ENCODE measurements at regions not wholly inside any gene's neighbourhood (a gene's known extent, or its start where the extent isn't known, plus 50 kb on each side); places are given as distances from the start of the nearest gene placed in this dataset.

- TF ChIP-seq CTCF (conservative IDR thresholded peaks at IDR 0.05; ENCODE audit: low read length) (no peak), EZH2phosphoT487 (IDR thresholded peaks at IDR 0.05; ENCODE audit: borderline replicate concordance, low read depth, low read length) (no peak)
Measured at GRCh38 chr6:105804424-105804823, 281.7 kb upstream of the PRDM1 start.

All from OCI-LY7 (cell line).